Right lobe of liver (tissue), 6 donors: ENCODE measurements at regions not wholly inside any gene's neighbourhood (a gene's known extent, or its start where the extent isn't known, plus 50 kb on each side); places are given as distances from the start of the nearest gene placed in this dataset.

Experiments
- ATAC-seq, 4 donors: fragments of 200-7000 bp; cut with Tn5 transposase; one replicate each; pipeline ENCODE4 v1.9.1; 2020; ENCODE audit warnings: mild to moderate bottlenecking in 4 of 4, moderate library complexity in 4 of 4
- DNase-seq, 3 donors: peaks; one replicate each; pipeline ENCODE4 v3.0.0-alpha.2; 2020
- H3K27ac ChIP-seq, 3 donors: fragments of 200-600 bp; one replicate each; pipeline ENCODE4 v1.8.0; 2022
- H3K27me3 ChIP-seq, 2 donors: fragments of 200-600 bp; one replicate each; pipeline ENCODE4 v1.8.0; 2022
- H3K36me3 ChIP-seq, 4 donors: fragments of 200-600 bp; sonication (generic) in 1 of 4; one replicate each; pipeline versions ENCODE4 v1.5.1 to v1.8.0; 2017 to 2022; ENCODE audit warnings: control low read depth in 1 of 4
- H3K4me1 ChIP-seq, 4 donors: fragments of 200-600 bp; sonication (generic) in 1 of 4; one replicate each; pipeline versions ENCODE4 v1.5.1 to v1.8.0; 2017 to 2022; ENCODE audit warnings: control low read depth in 1 of 4
- H3K4me3 ChIP-seq, 3 donors: fragments of 200-600 bp; one replicate each; pipeline ENCODE4 v1.8.0; 2022
- H3K9me3 ChIP-seq, 4 donors: fragments of 200-600 bp; sonication (generic) in 1 of 4; one replicate each; pipeline versions ENCODE4 v1.5.1 to v1.8.0; 2017 to 2022; ENCODE audit warnings: control low read depth in 1 of 4
- POLR2A ChIP-seq: fragments of 450-650 bp; IDR thresholded peaks from one replicate; pipeline ENCODE4 v1.6.1; 2017; ENCODE audit warnings: antibody characterized with exemption, mild to moderate bottlenecking
- WGBS: methylation state at CpG from one replicate; pipeline ENCODE4 v1.1.6; 2018; ENCODE audit warnings: low coverage, low lambda C conversion rate; ENCODE audit not compliant: insufficient coverage; ENCODE audit errors: missing lambda C conversion rate; 5-methylcytosine and 5-hydroxymethylcytosine counted together
- intact Hi-C, 2 donors: fragments of 100-400 bp; cut with DNase I; formaldehyde crosslinking; loops; one replicate each; pipeline versions ENCODE4 v1.11.2 to v1.14.1; 2022
- TF ChIP-seq, protein P1 (sequence below), 4 donors: fragments of 200-600 bp in 3 of 4; fragments of 450-650 bp in 1 of 4; IDR thresholded peaks; one replicate each; pipeline versions ENCODE4 v1.5.1 to v1.8.0; 2016 to 2022; ENCODE audit warnings: antibody characterized with exemption in 4 of 4, mild to moderate bottlenecking in 2 of 4
- donor health status: DM: no; HTN: yes; CAD: no.
- donor health status: DM: no; HTN: no; CAD: no.
- donor health status: DM: no; HTN: no; CAD: no.
- donor health status: DM: no; HTN: yes; CAD: no.
- donor health status: DM: no; HTN: yes; CAD: no.

DNA sequence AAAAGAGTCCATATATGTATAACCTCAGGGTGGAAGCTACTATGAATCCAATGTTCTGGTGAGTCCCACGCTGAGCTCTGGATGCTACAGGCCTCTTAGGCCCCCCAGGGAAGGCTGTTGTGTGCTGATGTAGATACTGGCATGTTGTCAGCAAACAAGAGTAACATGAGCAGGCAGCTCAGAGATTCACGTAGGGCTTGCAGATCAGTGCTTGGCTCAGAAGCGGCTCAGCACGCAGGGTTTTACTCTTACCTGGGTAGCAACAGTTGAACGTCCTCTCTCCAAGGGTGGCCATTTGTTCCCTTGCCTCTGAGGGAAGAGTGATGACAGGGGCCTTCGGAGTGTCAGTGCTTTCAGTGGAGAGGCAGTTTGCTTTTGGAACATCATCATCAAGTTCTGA is 93.4 kb downstream of the ZFP64 start:
- intact Hi-C loops: no loop called here
- no peak for TF ChIP-seq POLR2A
- TF ChIP-seq, protein P1, sequence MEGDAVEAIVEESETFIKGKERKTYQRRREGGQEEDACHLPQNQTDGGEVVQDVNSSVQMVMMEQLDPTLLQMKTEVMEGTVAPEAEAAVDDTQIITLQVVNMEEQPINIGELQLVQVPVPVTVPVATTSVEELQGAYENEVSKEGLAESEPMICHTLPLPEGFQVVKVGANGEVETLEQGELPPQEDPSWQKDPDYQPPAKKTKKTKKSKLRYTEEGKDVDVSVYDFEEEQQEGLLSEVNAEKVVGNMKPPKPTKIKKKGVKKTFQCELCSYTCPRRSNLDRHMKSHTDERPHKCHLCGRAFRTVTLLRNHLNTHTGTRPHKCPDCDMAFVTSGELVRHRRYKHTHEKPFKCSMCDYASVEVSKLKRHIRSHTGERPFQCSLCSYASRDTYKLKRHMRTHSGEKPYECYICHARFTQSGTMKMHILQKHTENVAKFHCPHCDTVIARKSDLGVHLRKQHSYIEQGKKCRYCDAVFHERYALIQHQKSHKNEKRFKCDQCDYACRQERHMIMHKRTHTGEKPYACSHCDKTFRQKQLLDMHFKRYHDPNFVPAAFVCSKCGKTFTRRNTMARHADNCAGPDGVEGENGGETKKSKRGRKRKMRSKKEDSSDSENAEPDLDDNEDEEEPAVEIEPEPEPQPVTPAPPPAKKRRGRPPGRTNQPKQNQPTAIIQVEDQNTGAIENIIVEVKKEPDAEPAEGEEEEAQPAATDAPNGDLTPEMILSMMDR (IDR thresholded peaks at IDR 0.05): no peak
- no peak overlapping the region for H3K27ac ChIP-seq

GRCh38 chr20:52096117-52096516 is 95.5 kb downstream of the ZFP64 start:
- no peak overlapping the region for H3K4me3 ChIP-seq
- WGBS: 91% methylated on average over 1 of the region's 6 CpGs
- ATAC-seq (no peak), DNase-seq (no peak)
- no peaks in the 10 kb centered on the region for H3K36me3 ChIP-seq
- intact Hi-C loops: no loop called here
- H3K27ac ChIP-seq: no peak overlapping the region
- H3K9me3 ChIP-seq: no peaks in the 10 kb centered on the region
- TF ChIP-seq, protein P1 (IDR thresholded peaks at IDR 0.05): no peak
- no peaks in the 10 kb centered on the region for H3K27me3 ChIP-seq
- no peaks in the 10 kb centered on the region for H3K4me1 ChIP-seq

More for the DNA sequence above, 93.4 kb downstream of the ZFP64 start:
- Histone ChIP-seq H3K4me1 (no peaks in the 10 kb centered on the region), H3K27me3 (no peaks in the 10 kb centered on the region), H3K36me3 (no peaks in the 10 kb centered on the region), H3K9me3 (no peaks in the 10 kb centered on the region), H3K4me3 (no peak overlapping the region)
- WGBS: 100% methylated on average over 1 of the region's 6 CpGs
- no peak for DNase-seq
- ATAC-seq: no peak

GRCh38 chr20:52094693-52095092 is 96.9 kb downstream of the ZFP64 start:
- no peak overlapping the region for H3K27ac ChIP-seq
- WGBS: 56% methylated on average over 2 of the region's 2 CpGs
- no peaks in the 10 kb centered on the region for H3K9me3 ChIP-seq
- no peaks in the 10 kb centered on the region for H3K4me1 ChIP-seq
- no peak for DNase-seq
- no peaks in the 10 kb centered on the region for H3K27me3 ChIP-seq
- no peak for ATAC-seq
- no peak for TF ChIP-seq POLR2A
- TF ChIP-seq, protein P1 (IDR thresholded peaks at IDR 0.05): no peak
- H3K4me3 ChIP-seq: no peak overlapping the region
- intact Hi-C loops: no loop called here
- no peaks in the 10 kb centered on the region for H3K36me3 ChIP-seq

DNA sequence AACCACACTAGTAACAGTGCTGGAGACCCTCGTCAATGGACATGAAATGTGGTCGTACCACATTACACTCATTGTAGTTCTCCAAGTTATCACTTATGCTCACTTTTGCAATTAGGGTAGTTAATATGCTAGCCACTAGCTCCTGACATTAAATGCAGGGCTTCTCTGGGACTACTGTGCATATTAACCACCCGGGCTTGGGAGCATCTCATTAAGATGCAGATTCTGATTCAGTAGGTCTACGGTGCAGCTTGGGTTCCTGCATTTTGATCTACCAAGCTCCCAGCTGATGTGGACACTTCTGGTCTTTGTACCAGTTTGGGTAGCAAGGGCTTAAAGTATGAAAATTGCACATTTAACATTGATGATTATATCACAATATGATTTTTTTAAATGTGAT is 98.0 kb downstream of the ZFP64 start:
- Histone ChIP-seq H3K4me1 (no peaks in the 10 kb centered on the region), H3K27ac (no peak overlapping the region), H3K9me3 (no peaks in the 10 kb centered on the region), H3K27me3 (no peaks in the 10 kb centered on the region), H3K36me3 (no peaks in the 10 kb centered on the region), H3K4me3 (no peak overlapping the region)
- WGBS: 82% methylated on average over 3 of the region's 4 CpGs
- intact Hi-C loops: no loop called here
- ATAC-seq: no peak
- no peak for TF ChIP-seq POLR2A
- TF ChIP-seq, protein P1 (IDR thresholded peaks at IDR 0.05): no peak
- DNase-seq: no peak

GRCh38 chr20:52090035-52090434 is 101.5 kb downstream of the ZFP64 start:
- H3K4me1 ChIP-seq: no peaks in the 10 kb centered on the region
- H3K27me3 ChIP-seq: no peaks in the 10 kb centered on the region
- DNase-seq (no peak), ATAC-seq (no peak)
- no peak overlapping the region for H3K27ac ChIP-seq
- TF ChIP-seq, protein P1 (IDR thresholded peaks at IDR 0.05): no peak
- TF ChIP-seq POLR2A: no peak
- H3K9me3 ChIP-seq: peaks cover 0 to 12% (median 0%) of the 10 kb centered on the region in 4 donors
- no peaks in the 10 kb centered on the region for H3K36me3 ChIP-seq
- H3K4me3 ChIP-seq: no peak overlapping the region
- WGBS: 94% methylated on average over 3 of the region's 3 CpGs
- intact Hi-C loops: no loop called here
